ENCODE measurements at regions not wholly inside any gene's neighbourhood (a gene's known extent, or its start where the extent isn't known, plus 50 kb on each side); places are given as distances from the start of the nearest gene placed in this dataset.

DNA sequence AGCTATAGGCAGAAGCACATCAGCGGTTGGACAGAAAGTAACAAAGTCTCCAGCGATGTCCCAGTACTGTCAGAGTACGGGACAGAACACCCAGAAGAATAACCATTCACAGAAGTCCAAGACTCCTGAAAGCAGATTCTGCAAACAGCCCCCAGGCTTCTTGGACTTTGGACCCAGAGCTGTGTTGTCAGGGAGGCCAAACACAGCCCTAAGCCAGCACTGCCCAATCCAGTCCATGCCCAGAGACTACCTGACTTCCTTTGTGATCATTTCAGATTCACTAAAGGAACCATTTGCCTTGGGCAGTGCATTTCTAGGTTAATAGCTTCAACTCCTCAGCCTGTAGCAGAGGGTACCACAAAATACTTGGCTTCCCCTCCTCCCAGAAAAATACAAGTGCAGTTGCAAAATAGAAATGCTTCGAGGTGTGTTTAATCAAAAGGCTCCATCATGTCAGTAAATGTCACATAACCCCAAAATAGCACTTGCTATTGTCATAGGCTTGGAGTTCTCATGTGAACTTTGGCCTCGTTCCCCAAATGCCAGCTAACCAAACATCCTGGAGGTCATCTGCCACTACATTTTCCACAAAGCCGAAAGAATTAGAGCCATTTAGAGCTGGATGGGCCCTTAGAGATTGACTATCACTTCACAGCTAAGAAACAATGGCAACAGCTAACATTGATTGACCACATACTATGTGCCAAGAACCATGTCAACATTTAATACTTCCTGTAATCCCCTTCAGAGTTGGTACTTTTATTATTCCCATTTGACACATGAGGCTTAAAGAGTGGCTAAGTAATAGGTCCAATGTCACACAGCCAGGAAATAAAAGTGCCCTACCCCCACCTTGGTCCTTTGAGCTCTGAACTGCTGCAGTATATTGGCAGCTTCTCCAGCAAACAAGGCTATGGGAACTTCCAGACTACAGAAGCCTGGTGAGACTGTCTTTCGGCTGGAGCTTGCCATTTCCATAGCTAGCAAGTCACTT lies 329.9 kb downstream of the FOXO1 start:
- BruUV-seq (replicated peaks) = no TSS peak

GRCh38 chr13:40337651-40338050 lies 328.8 kb downstream of the FOXO1 start:
- Histone ChIP-seq H3K27ac (ENCODE audit: low read depth, low read length, poor library complexity, severe bottlenecking) (no peak overlapping the region), H3K4me3 (ENCODE audit: low read depth, low read length, poor library complexity, severe bottlenecking) (no peak overlapping the region), H3K9me2 (ENCODE audit: insufficient read depth, low read length) (no peaks in the 10 kb centered on the region), H2AFZ (ENCODE audit: low read length) (no peak overlapping the region), H3K9me3 (ENCODE audit: low read length) (no peaks in the 10 kb centered on the region), H3K36me3 (ENCODE audit: insufficient read depth, low read length) (no peaks in the 10 kb centered on the region), H4K20me1 (ENCODE audit: insufficient read depth, low read length) (no peaks in the 10 kb centered on the region), H3K4me1 (ENCODE audit: insufficient read depth, low read length, poor library complexity, severe bottlenecking) (peaks cover 2% of the 10 kb centered on the region), H3K4me2 (ENCODE audit: low read length) (no peak overlapping the region), H3K79me2 (ENCODE audit: insufficient read depth, low read depth, low read length) (no peaks in the 10 kb centered on the region)
- ChIA-PET POLR2A (interaction anchor here (0.9 to 1.4 kb wide), 2 partner anchors 15 to 70 kb away, joined by 3 to 5 read pairs; no protein-coding TSS in a partner anchor), CTCF (ENCODE audit: unreplicated experiment) (no interaction called here)
- TF ChIP-seq CTCF (conservative IDR thresholded peaks at IDR 0.05; ENCODE audit: low read length) = no peak
- no peak for TF ChIP-seq EZH2phosphoT487 (IDR thresholded peaks at IDR 0.05; ENCODE audit: borderline replicate concordance, low read depth, low read length)
- intact Hi-C loops (cut with micrococcal nuclease; ENCODE audit: unreplicated experiment) = no loop called here
- no TSS peak for BruUV-seq (replicated peaks)
- no peak for DNase-seq (ENCODE audit: low spot score)

More for the DNA sequence above, 329.9 kb downstream of the FOXO1 start:
- Histone ChIP-seq H3K79me2 (ENCODE audit: insufficient read depth, low read depth, low read length) (no peaks in the 10 kb centered on the region), H3K4me2 (ENCODE audit: low read length) (no peak overlapping the region), H3K9me2 (ENCODE audit: insufficient read depth, low read length) (no peaks in the 10 kb centered on the region), H4K20me1 (ENCODE audit: insufficient read depth, low read length) (no peaks in the 10 kb centered on the region), H3K9me3 (ENCODE audit: low read length) (no peaks in the 10 kb centered on the region), H3K4me1 (ENCODE audit: insufficient read depth, low read length, poor library complexity, severe bottlenecking) (peaks cover 2% of the 10 kb centered on the region), H3K4me3 (ENCODE audit: low read depth, low read length, poor library complexity, severe bottlenecking) (no peak overlapping the region), H3K27ac (ENCODE audit: low read depth, low read length, poor library complexity, severe bottlenecking) (no peak overlapping the region), H2AFZ (ENCODE audit: low read length) (no peak overlapping the region; the same call in 1 of the 2 replicates), H3K36me3 (ENCODE audit: insufficient read depth, low read length) (no peaks in the 10 kb centered on the region)
- intact Hi-C loops (cut with micrococcal nuclease; ENCODE audit: unreplicated experiment) = no loop called here
- DNase-seq (ENCODE audit: low spot score) = no peak
- TF ChIP-seq CTCF (conservative IDR thresholded peaks at IDR 0.05; ENCODE audit: low read length) (no peak), EZH2phosphoT487 (IDR thresholded peaks at IDR 0.05; ENCODE audit: borderline replicate concordance, low read depth, low read length) (no peak)
- CTCF ChIA-PET (ENCODE audit: unreplicated experiment) = no interaction called here
- POLR2A ChIA-PET = interaction anchor here (0.6 to 1.4 kb wide), 2 partner anchors 9 to 71 kb away, joined by 3 to 5 read pairs; no protein-coding TSS in a partner anchor

- TF ChIP-seq EZH2phosphoT487 (IDR thresholded peaks at IDR 0.05; ENCODE audit: borderline replicate concordance, low read depth, low read length) = no peak
- TF ChIP-seq CTCF (conservative IDR thresholded peaks at IDR 0.05; ENCODE audit: low read length) = no peak
- Histone ChIP-seq H3K36me3 (ENCODE audit: insufficient read depth, low read length) (no peaks in the 10 kb centered on the region), H3K4me2 (ENCODE audit: low read length) (no peak overlapping the region), H3K79me2 (ENCODE audit: insufficient read depth, low read depth, low read length) (no peaks in the 10 kb centered on the region), H3K9me2 (ENCODE audit: insufficient read depth, low read length) (no peaks in the 10 kb centered on the region), H3K27ac (ENCODE audit: low read depth, low read length, poor library complexity, severe bottlenecking) (no peak overlapping the region), H4K20me1 (ENCODE audit: insufficient read depth, low read length) (no peaks in the 10 kb centered on the region), H3K4me1 (ENCODE audit: insufficient read depth, low read length, poor library complexity, severe bottlenecking) (peaks cover 2% of the 10 kb centered on the region), H3K4me3 (ENCODE audit: low read depth, low read length, poor library complexity, severe bottlenecking) (no peak overlapping the region), H3K9me3 (ENCODE audit: low read length) (no peaks in the 10 kb centered on the region), H2AFZ (ENCODE audit: low read length) (no peak overlapping the region)
- ChIA-PET CTCF (ENCODE audit: unreplicated experiment) (no interaction called here), POLR2A (interaction anchor here (0.9 kb wide), 1 partner anchor 16 kb away, joined by 3 read pairs; no protein-coding TSS in a partner anchor)
- DNase-seq (ENCODE audit: low spot score) = no peak
- intact Hi-C loops (cut with micrococcal nuclease; ENCODE audit: unreplicated experiment) = no loop called here
- no TSS peak for BruUV-seq (replicated peaks)
Measured at GRCh38 chr13:40338217-40338616, 328.2 kb downstream of the FOXO1 start.
